ENCODE measurements at regions not wholly inside any gene's neighbourhood (a gene's known extent, or its start where the extent isn't known, plus 50 kb on each side); places are given as distances from the start of the nearest gene placed in this dataset.

GRCh38 chr9:80040457-80040856, 468.7 kb downstream of the TLE4 start:
- ATAC-seq: no peak
- intact Hi-C loops (cut with DNase I): no loop called here

GRCh38 chr9:80030801-80031200, 459.0 kb downstream of the TLE4 start:
- intact Hi-C loops (cut with DNase I): no loop called here
- ATAC-seq (no peak), DNase-seq (ENCODE audit: low spot score) (no peak)

More at GRCh38 chr9:80040457-80040856, 468.7 kb downstream of the TLE4 start:
- no peak for DNase-seq (ENCODE audit: low spot score)

DNA sequence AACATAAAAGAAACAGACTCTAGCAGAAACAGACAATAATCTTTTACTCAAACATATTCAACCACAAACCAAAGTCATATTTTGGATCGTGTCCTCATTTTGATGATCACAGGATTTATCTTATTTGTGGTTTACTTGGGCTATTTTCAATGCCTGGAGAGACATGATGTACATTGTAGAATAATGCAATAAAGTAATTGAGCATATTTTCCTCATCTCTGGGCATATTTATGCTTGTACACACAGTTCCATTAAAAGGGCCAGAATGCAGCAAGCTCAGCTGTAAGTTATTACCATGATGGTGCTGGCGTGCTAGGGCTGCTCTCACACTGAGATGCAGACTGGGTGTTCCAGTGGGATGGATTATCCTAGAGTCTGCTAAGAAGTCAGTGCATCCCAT, 456.7 kb downstream of the TLE4 start:
- no peak for ATAC-seq
- intact Hi-C loops (cut with DNase I): no loop called here
- DNase-seq (ENCODE audit: low spot score): no peak

GRCh38 chr9:80025796-80026520, 454.2 kb downstream of the TLE4 start:
- DNase-seq (ENCODE audit: low spot score) (no peak), ATAC-seq (no peak)
- intact Hi-C loops (cut with DNase I): no loop called here

DNA sequence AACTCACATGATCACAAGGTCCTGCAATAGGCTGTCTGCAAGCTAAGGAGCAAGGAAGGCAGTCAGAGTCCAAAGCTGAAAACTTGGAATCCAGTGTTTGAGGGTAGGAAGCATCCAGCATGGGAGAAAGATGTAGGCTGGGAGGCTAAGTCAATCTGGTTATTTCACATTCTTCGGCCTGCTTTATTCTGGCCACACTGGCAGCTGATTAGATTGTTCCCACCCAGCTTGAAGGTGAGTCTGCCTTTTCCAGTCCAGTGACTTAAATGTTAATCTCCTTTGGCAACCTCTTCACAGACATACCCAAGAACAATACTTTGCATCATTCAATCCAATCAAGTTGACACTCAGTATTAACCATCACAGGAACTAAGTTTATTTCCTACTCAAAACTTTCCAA, 453.4 kb downstream of the TLE4 start:
- ATAC-seq: no peak
- intact Hi-C loops (cut with DNase I): no loop called here
- DNase-seq (ENCODE audit: low spot score): no peak

DNA sequence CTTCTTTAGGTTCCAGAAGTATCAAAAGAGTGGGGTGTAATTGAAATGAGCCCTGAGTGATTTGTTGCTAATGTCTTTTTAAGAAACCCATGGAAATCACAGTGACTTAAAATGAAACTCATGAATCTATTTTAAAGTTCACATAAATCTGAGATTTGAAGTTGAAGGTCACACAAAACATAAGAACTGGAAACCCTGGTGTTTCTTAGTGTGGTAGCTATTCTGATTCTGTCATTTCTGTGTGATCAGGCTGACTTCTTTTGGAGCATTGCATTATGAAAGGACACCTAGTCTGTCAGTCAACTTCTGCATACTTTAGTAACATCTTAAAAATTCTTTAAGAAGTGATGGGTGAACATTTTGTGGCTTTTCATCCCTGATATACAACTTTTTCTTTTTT, 448.8 kb downstream of the TLE4 start:
- no peak for ATAC-seq
- intact Hi-C loops (cut with DNase I): no loop called here
- DNase-seq (ENCODE audit: low spot score): no peak

DNA sequence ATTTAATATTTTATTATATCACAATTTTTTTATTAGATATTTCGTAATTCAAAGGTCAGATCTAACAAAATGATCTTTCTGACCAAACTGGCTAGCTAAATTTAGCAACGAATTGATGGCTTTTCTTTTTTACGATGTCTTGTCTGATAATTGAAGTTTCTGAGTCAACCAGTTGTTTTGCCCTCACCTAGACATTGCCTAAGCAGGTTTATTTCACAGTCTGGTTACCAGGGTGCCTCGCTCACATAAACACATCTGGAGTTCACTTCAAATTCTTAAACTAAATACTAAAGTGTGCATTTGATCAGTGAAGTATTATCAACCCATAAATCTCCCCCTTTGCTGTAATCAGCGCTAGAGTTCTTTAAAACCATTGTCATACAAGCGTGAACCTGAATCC, 448.3 kb downstream of the TLE4 start:
- intact Hi-C loops (cut with DNase I): no loop called here
- DNase-seq (ENCODE audit: low spot score) (no peak), ATAC-seq (no peak)

GRCh38 chr9:80013891-80014290, 442.1 kb downstream of the TLE4 start:
- no peak for DNase-seq (ENCODE audit: low spot score)
- ATAC-seq: no peak
- intact Hi-C loops (cut with DNase I): no loop called here

DNA sequence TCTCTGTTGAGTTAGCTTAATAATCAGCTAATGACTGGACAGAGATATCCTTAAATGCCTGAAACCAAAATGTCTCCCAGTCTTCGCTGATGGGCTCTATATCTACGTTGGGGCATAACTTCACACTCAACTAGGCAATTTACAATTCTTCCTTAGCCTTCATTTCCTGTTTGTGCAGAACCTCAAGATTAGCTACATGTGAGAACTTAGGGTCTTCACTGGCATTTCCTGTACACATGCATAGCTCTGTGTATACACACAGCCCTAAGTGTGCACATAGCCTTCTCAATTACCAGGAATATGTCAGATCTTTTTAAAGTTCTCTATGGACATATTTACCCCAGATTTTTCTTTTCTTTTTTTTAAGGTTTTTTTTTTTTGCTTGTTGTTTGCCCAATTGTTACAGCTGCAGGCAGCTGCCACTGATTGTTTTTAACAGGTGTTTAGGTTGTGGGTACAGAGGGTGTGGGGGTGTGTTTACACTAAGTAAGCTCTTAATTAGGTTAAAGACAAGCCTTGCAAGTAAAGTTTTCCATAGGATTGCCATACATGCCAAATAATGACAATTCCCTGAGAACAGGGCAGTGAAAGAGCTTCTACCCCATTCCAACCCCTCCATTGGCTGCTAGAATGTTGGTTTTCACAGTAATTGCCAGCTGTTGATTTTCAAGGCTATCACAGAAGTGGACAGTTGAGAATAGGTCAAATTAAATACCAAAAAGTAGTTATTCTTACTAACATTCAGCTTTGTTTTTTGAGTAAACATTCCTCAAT, 441.0 kb downstream of the TLE4 start:
- no peak for ATAC-seq
- no peak for DNase-seq (ENCODE audit: low spot score)
- intact Hi-C loops (cut with DNase I): no loop called here

DNA sequence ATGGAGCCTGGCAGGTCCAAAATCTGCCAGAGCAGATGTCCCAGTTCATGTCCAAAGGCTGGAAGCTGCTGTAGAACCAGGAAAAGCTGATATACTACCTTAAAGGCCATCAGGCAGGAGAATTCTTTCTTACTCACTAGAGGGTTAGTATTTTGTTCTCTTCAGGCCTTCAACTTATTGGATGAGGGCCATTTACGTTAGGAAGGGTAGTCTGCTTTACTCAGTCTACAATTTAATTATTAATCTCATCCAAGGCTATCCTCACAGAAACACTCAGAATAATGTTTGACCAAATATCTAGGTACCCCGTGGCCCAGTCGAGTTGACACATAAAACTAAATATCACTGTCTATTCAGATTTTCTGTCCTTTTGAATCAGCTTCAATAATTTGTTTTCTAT, 437.4 kb downstream of the TLE4 start:
- ATAC-seq: no peak
- DNase-seq (ENCODE audit: low spot score): no peak
- intact Hi-C loops (cut with DNase I): no loop called here

GRCh38 chr9:80004714-80005113, 432.9 kb downstream of the TLE4 start:
- intact Hi-C loops (cut with DNase I): no loop called here
- no peak for DNase-seq (ENCODE audit: low spot score)
- no peak for ATAC-seq

DNA sequence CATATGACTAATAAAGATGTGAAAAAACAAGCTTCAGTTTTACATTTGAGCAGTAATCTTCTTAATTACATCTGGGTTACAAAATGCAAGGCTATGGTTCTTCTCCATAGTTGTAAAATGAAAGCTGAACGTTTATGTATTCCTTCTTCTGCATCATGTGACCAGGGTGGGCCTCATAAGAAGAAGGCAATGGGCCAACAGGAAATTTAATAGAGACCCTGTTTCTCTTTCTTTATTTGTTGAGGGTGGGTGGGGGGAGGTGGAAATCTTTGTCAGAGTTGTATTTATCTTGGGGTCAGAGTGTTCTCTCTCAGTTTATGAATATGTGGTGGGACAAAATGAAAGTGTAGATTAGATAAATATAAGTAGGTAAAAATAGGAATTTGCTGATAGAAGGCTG, 418.8 kb downstream of the TLE4 start:
- no peak for DNase-seq (ENCODE audit: low spot score)
- intact Hi-C loops (cut with DNase I): no loop called here
- no peak for ATAC-seq

- ATAC-seq: no peak
- intact Hi-C loops (cut with DNase I): no loop called here
- DNase-seq (ENCODE audit: low spot score): no peak
Observed at GRCh38 chr9:79989079-79989478, 417.3 kb downstream of the TLE4 start.

DNA sequence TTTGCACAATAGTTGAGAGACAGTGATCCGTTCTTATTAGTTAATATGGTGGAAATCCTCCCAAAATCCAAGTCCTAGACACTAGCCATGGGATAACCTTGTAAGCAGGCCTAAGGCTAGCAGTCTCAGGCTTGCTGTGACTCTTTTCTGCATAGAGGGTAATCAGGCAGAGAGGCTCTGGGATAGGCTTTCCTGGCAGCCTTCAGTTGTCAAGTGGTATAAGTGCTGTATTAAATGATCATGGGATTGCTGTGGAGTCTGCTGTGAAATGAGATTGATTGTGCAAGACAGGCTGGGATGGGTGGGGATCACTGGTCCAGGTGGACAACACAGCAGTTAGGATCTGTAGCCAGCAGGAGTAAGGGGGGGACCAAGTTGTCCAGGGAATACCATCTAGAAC, 416.4 kb downstream of the TLE4 start:
- intact Hi-C loops (cut with DNase I): no loop called here
- no peak for ATAC-seq
- no peak for DNase-seq (ENCODE audit: low spot score)

GRCh38 chr9:79986437-79986836, 414.7 kb downstream of the TLE4 start:
- no peak for ATAC-seq
- DNase-seq (ENCODE audit: low spot score): no peak
- intact Hi-C loops (cut with DNase I): no loop called here

- intact Hi-C loops (cut with DNase I): no loop called here
- DNase-seq (ENCODE audit: low spot score) (no peak), ATAC-seq (no peak)
Observed at GRCh38 chr9:79985772-79986171, 414.0 kb downstream of the TLE4 start.

DNA sequence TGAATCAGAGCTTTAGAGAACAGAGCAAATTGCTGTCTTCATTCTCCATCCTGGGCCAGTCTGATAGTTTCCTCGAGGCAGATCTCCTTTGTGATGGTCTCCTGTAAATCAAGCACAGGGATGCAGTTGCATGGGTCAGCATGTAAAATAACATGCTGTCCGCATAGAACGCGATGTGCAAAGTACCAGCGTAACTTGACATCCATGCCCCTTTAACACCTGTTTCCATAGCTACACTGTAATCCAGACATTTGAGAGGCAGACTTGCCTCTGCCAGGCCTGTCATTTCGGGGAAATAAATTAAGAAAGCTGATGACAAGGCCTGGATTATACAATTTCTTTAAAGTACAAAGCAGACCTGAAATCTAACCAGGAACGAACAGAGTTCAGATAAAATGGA, 413.5 kb downstream of the TLE4 start:
- ATAC-seq: no peak

DNA sequence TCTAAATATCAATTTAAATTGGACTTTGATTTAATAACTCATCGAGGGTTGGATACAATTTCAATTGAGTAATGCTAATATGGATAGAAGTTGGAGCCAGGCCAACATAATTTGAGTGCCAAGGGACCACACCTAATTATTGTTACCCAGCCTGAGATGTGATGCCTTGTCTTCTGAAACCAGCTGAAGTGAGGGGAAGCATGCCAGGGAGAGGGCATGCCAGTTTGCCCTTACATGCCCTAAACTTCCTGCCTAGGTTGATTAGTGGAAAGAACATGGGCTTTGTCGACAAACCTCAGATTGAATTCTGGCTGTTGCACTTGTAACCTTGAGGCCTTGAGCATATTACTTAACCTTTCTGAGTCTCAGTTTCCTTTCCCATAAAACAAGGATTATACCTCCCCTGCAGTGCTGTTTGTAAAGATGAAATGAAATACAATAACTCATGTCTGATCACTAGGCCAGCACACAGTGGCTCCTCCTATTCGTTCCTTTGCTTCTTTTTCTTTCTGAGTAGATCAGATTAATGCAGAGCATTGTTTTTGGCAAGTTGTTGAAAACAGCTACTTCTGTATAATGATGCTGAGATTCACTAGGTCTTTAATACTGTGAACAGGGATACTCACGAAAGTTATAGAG, 412.8 kb downstream of the TLE4 start:
- intact Hi-C loops (cut with DNase I): no loop called here
- DNase-seq (ENCODE audit: low spot score) (no peak), ATAC-seq (no peak)

More for the DNA sequence above, 413.5 kb downstream of the TLE4 start:
- intact Hi-C loops (cut with DNase I): no loop called here
- DNase-seq (ENCODE audit: low spot score): no peak

GRCh38 chr9:79980432-79980831, 408.7 kb downstream of the TLE4 start:
- intact Hi-C loops (cut with DNase I): no loop called here
- DNase-seq (ENCODE audit: low spot score) (no peak), ATAC-seq (no peak)

DNA sequence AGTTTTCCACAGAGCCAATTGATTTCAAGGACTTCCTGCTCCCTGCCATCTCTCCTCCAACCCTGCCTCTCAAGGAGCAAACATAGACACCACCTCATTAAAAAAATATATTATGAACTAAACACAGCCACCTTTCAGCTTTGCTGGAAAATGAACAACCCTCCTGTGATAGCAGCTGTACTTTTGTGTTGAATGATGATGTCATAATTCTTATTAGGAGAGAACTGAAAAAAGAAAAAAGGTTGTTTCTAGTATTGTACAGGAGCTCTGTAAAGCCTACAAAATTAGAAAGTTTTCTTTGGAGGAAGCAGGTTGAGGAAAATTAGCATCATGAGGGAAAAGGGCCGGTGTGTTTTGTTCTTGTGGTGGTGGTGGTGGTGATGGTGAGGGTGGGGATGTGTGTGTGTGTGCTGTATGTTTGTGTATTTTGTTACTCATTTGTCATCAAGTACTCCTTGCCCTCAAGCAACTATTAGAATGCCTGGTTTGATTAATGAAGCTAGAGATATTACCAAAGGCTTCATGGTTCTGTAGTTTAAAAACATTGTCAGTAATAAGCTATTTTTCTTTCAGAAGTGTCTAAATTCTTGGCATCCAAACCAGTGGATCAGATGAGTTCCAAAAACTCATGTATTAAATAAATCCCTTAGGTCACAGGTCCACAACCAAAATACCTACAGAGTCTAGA, 405.9 kb downstream of the TLE4 start:
- no peak for ATAC-seq
- intact Hi-C loops (cut with DNase I): no loop called here
- DNase-seq (ENCODE audit: low spot score): no peak
